H1 (cell line): ENCODE measurements at regions not wholly inside any gene's neighbourhood (a gene's known extent, or its start where the extent isn't known, plus 50 kb on each side); places are given as distances from the start of the nearest gene placed in this dataset.

ENCODE experiments used
- CTCF ChIA-PET: fragments of 300-600 bp; sonication (Branson Sonifier 250); formaldehyde crosslinking; loops from one replicate; lab custom pipeline; 2021; ENCODE audit not compliant: partially characterized antibody; lab: Charles Lee
- POLR2A ChIA-PET: fragments of 300-600 bp; sonication (Branson Sonifier 250); formaldehyde crosslinking; loops from one replicate; lab custom pipeline; 2021; ENCODE audit warnings: inconsistent platforms; ENCODE audit not compliant: partially characterized antibody; lab: Charles Lee
- DNase-seq, 2 experiments: peaks; one replicate each; pipeline versions ENCODE4 v3.0.0 to v3.0.0-alpha.2; 2010 to 2022; ENCODE audit warnings: low spot score in 2 of 2, low read depth in 1 of 2, mixed read lengths in 1 of 2
- FAIRE-seq: peaks from 2 replicates; lab custom pipeline; 2011; peaks lifted over from hg19 to GRCh38; lab: Jason Lieb, UNC
- H2AFZ ChIP-seq: 2 replicates; pipeline ENCODE4 v1.8.1; 2012; ENCODE audit warnings: low read length, inconsistent platforms
- H2AK5ac ChIP-seq: 2 replicates; pipeline ENCODE4 v1.6.1; 2013; ENCODE audit warnings: low read depth, low read length
- H2BK120ac ChIP-seq: replicated peaks from 2 replicates; pipeline ENCODE3; 2013; ENCODE audit warnings: low read depth, low read length, inconsistent platforms
- H2BK12ac ChIP-seq: 2 replicates; pipeline ENCODE4 v1.6.1; 2013; ENCODE audit warnings: low read depth, low read length
- H2BK15ac ChIP-seq: 2 replicates; pipeline ENCODE4 v1.6.1; 2013; ENCODE audit warnings: low read length
- H2BK20ac ChIP-seq: 2 replicates; pipeline ENCODE4 v1.6.1; 2013; ENCODE audit warnings: low read length
- H2BK5ac ChIP-seq: 2 replicates; pipeline ENCODE4 v1.6.1; 2013; ENCODE audit warnings: low read depth, low read length
- H3K14ac ChIP-seq: 2 replicates; pipeline ENCODE4 v1.6.1; 2013; ENCODE audit warnings: inconsistent platforms; ENCODE audit not compliant: insufficient read length
- H3K18ac ChIP-seq: 2 replicates; pipeline ENCODE4 v1.6.1; 2013; ENCODE audit warnings: low read length; ENCODE audit errors: extremely low read depth
- H3K23ac ChIP-seq: 2 replicates; pipeline ENCODE4 v1.6.1; 2013; ENCODE audit warnings: inconsistent platforms; ENCODE audit not compliant: insufficient read length
- H3K23me2 ChIP-seq: 2 replicates; pipeline ENCODE4 v1.6.1; 2013; ENCODE audit warnings: low read depth, low read length
- H3K27ac ChIP-seq: 2 replicates; pipeline ENCODE4 v1.6.1; 2011; ENCODE audit warnings: low read depth, low read length, inconsistent platforms
- H3K27me3 ChIP-seq, 4 experiments: replicated peaks in 1 of 4; 1 replicate in 1 of 4; 2 replicates in 3 of 4; pipeline versions ENCODE4 v1.6.1 to v1.8.1; 2011 to 2013; ENCODE audit warnings: low read length in 3 of 4, mild to moderate bottlenecking in 3 of 4, inconsistent platforms in 2 of 4, mixed read lengths in 2 of 4, moderate library complexity in 1 of 4; ENCODE audit not compliant: control insufficient read depth in 3 of 4, insufficient read depth in 3 of 4; ENCODE audit errors: extremely low read depth in 1 of 4
- H3K36me3 ChIP-seq, 4 experiments: 2 replicates each; pipeline versions ENCODE4 v1.6.1 to v1.8.1; 2011 to 2013; ENCODE audit warnings: mild to moderate bottlenecking in 4 of 4, low read length in 3 of 4, moderate library complexity in 2 of 4, control low read depth in 1 of 4, inconsistent platforms in 1 of 4; ENCODE audit not compliant: insufficient read depth in 4 of 4, control insufficient read depth in 2 of 4
- H3K4ac ChIP-seq: replicated peaks from 2 replicates; pipeline ENCODE3; 2013; ENCODE audit warnings: low read length, low read depth, mixed read lengths, inconsistent platforms; ENCODE audit not compliant: insufficient read length
- H3K4me1 ChIP-seq, 4 experiments: replicated peaks in 1 of 4; 1 replicate in 1 of 4; 2 replicates in 3 of 4; pipeline versions ENCODE4 v1.6.1 to v1.8.1; 2011 to 2013; ENCODE audit warnings: low read length in 3 of 4, inconsistent platforms in 2 of 4, mixed read lengths in 1 of 4; ENCODE audit not compliant: insufficient read depth in 4 of 4, control insufficient read depth in 3 of 4
- H3K4me2 ChIP-seq, 2 experiments: 2 replicates each; pipeline versions ENCODE4 v1.6.1 to v1.8.1; 2011 to 2013; ENCODE audit warnings: low read depth in 2 of 2, low read length in 2 of 2, control low read depth in 1 of 2, inconsistent platforms in 1 of 2, mild to moderate bottlenecking in 1 of 2; ENCODE audit not compliant: insufficient read depth in 1 of 2
- H3K4me3 ChIP-seq, 4 experiments: fragments of 200-600, 300-600 bp in 1 of 4; sonication (generic), shearing (Covaris generic), sonication (Bioruptor Twin) in 1 of 4; 2 replicates each; pipeline versions ENCODE4 v1.5.1 to v1.8.1; 2011 to 2016; ENCODE audit warnings: low read length in 4 of 4, low read depth in 3 of 4, control low read depth in 2 of 4, inconsistent platforms in 2 of 4, mild to moderate bottlenecking in 2 of 4, mixed read lengths in 1 of 4, moderate library complexity in 1 of 4; ENCODE audit not compliant: insufficient read depth in 2 of 4; ENCODE audit errors: extremely low read depth in 1 of 4
- H3K56ac ChIP-seq: replicated peaks from 2 replicates; pipeline ENCODE3; 2013; ENCODE audit warnings: low read depth, mild to moderate bottlenecking, mixed read lengths, low read length, inconsistent platforms; ENCODE audit not compliant: insufficient read length
- H3K79me1 ChIP-seq: 2 replicates; pipeline ENCODE4 v1.6.1; 2013; ENCODE audit warnings: low read depth, low read length, control low read depth
- H3K79me2 ChIP-seq, 2 experiments: 2 replicates each; pipeline versions ENCODE4 v1.6.1 to v1.8.1; 2012 to 2013; ENCODE audit warnings: low read length in 2 of 2, mild to moderate bottlenecking in 2 of 2, inconsistent platforms in 1 of 2; ENCODE audit not compliant: insufficient read depth in 2 of 2, control insufficient read depth in 1 of 2
- H3K9ac ChIP-seq, 4 experiments: replicated peaks in 1 of 4; 1 replicate in 1 of 4; 2 replicates in 3 of 4; pipeline versions ENCODE4 v1.6.1 to v1.8.1; 2011 to 2013; ENCODE audit warnings: low read depth in 3 of 4, low read length in 3 of 4, control low read depth in 2 of 4, mild to moderate bottlenecking in 2 of 4, moderate library complexity in 2 of 4, inconsistent platforms in 1 of 4; ENCODE audit errors: extremely low read depth in 1 of 4
- H3K9me3 ChIP-seq, 2 experiments: 2 replicates each; pipeline versions ENCODE4 v1.6.1 to v1.8.1; 2012 to 2013; ENCODE audit warnings: mild to moderate bottlenecking in 2 of 2, moderate library complexity in 2 of 2, control low read depth in 1 of 2, inconsistent platforms in 1 of 2, low read depth in 1 of 2, low read length in 1 of 2, mixed read lengths in 1 of 2; ENCODE audit not compliant: insufficient read depth in 2 of 2
- H4K20me1 ChIP-seq, 2 experiments: replicated peaks in 1 of 2; 2 replicates each; pipeline versions ENCODE3 to v1.8.1; 2011 to 2013; ENCODE audit warnings: inconsistent platforms in 2 of 2, low read length in 2 of 2, mild to moderate bottlenecking in 1 of 2; ENCODE audit not compliant: insufficient read depth in 2 of 2, control insufficient read depth in 1 of 2
- H4K5ac ChIP-seq: 2 replicates; pipeline ENCODE4 v1.6.1; 2013; ENCODE audit warnings: low read length, low read depth, mixed read lengths, inconsistent platforms; ENCODE audit not compliant: insufficient read length
- H4K8ac ChIP-seq: 2 replicates; pipeline ENCODE4 v1.8.0; 2013; ENCODE audit warnings: mild to moderate bottlenecking, moderate library complexity, low read length, inconsistent platforms; ENCODE audit not compliant: insufficient read depth; ENCODE audit errors: extremely low read depth
- H4K91ac ChIP-seq: replicated peaks from 2 replicates; pipeline ENCODE3; 2013; ENCODE audit warnings: low read length, mixed read lengths, inconsistent platforms; ENCODE audit not compliant: insufficient read length
- BACH1 ChIP-seq: IDR thresholded peaks from 2 replicates; pipeline ENCODE4 v1.6.1; 2012; ENCODE audit warnings: low read length, improper control_type of control experiment
- BRCA1 ChIP-seq: IDR thresholded peaks from 2 replicates; pipeline ENCODE4 v1.6.1; 2012; ENCODE audit warnings: low read depth, low read length, improper control_type of control experiment
- CHD1 ChIP-seq: IDR thresholded peaks from 2 replicates; pipeline ENCODE4 v1.6.1; 2012; ENCODE audit warnings: low read depth, low read length, improper control_type of control experiment
- CTCF ChIP-seq, 3 experiments: IDR thresholded peaks; 1 replicate in 2 of 3; 2 replicates in 1 of 3; pipeline versions ENCODE4 v1.5.1 to v1.6.1; 2011; ENCODE audit warnings: low read length in 3 of 3, mild to moderate bottlenecking in 3 of 3, inconsistent platforms in 2 of 3, low read depth in 1 of 3, moderate library complexity in 1 of 3; ENCODE audit not compliant: insufficient read depth in 1 of 3; ENCODE audit errors: control extremely low read depth in 1 of 3
- FOSL1 ChIP-seq: IDR thresholded peaks from 2 replicates; pipeline ENCODE4 v1.6.1; 2011; ENCODE audit warnings: mild to moderate bottlenecking, low read depth, low read length, moderate library complexity; ENCODE audit not compliant: insufficient read depth
- HDAC2 ChIP-seq, 2 experiments: fragments of 300-600 bp in 1 of 2; sonication (generic) in 1 of 2; IDR thresholded peaks; 2 replicates each; pipeline ENCODE4 v1.6.1; 2011 to 2012; ENCODE audit warnings: low read depth in 2 of 2, low read length in 2 of 2, mild to moderate bottlenecking in 2 of 2, moderate library complexity in 2 of 2, borderline replicate concordance in 1 of 2, inconsistent platforms in 1 of 2
- NRF1 ChIP-seq: IDR thresholded peaks from 2 replicates; pipeline ENCODE4 v1.6.1; 2011; ENCODE audit warnings: mild to moderate bottlenecking, low read depth, low read length, improper control_type of control experiment
- RFX5 ChIP-seq: IDR thresholded peaks from 2 replicates; pipeline ENCODE4 v1.6.1; 2011; ENCODE audit warnings: low read depth, low read length, improper control_type of control experiment, borderline replicate concordance
- RNF2 ChIP-seq: fragments of 200-900, 300-1000 bp; sonication (generic); IDR thresholded peaks from 2 replicates; pipeline ENCODE4 v1.7.1; 2016; ENCODE audit warnings: borderline replicate concordance, low read depth, mild to moderate bottlenecking, antibody characterized with exemption, low read length; ENCODE audit not compliant: poor library complexity, severe bottlenecking; ENCODE audit errors: missing control alignments
- YY1 ChIP-seq: IDR thresholded peaks from 2 replicates; pipeline ENCODE4 v1.6.1; 2011; ENCODE audit warnings: low read depth, mild to moderate bottlenecking, low read length
- WGBS, 2 experiments: shearing (Covaris generic) in 1 of 2; methylation state at CpG; one replicate each; pipeline versions ENCODE4 v1.1.6 to v1.1.7; 2013 to 2015; ENCODE audit warnings: low lambda C conversion rate in 2 of 2, mixed read lengths in 2 of 2, inconsistent platforms in 1 of 2, low coverage in 1 of 2, missing lambda C conversion rate in 1 of 2; ENCODE audit not compliant: insufficient replicate concordance in 2 of 2, insufficient coverage in 1 of 2, insufficient read length in 1 of 2; ENCODE audit errors: extremely low coverage in 1 of 2, missing lambda C conversion rate in 1 of 2; 5-methylcytosine and 5-hydroxymethylcytosine counted together

- H4K20me1 ChIP-seq = no peaks in the 10 kb centered on the region
- no peak overlapping the region for H3K14ac ChIP-seq
- no peak overlapping the region for H3K4ac ChIP-seq
- H2BK12ac ChIP-seq = no peak overlapping the region
- H3K9ac ChIP-seq = no peak overlapping the region
- H3K56ac ChIP-seq = no peak overlapping the region
- H2BK20ac ChIP-seq = no peak overlapping the region
- H4K5ac ChIP-seq = no peak overlapping the region
- H3K79me1 ChIP-seq = no peaks in the 10 kb centered on the region
- ChIA-PET CTCF (no interaction called here), POLR2A (no interaction called here)
- no peak overlapping the region for H3K23ac ChIP-seq
- H4K8ac ChIP-seq = no peak overlapping the region
- H2BK5ac ChIP-seq = no peak overlapping the region
- H3K4me2 ChIP-seq = no peak overlapping the region
- DNase-seq = no peak
- H3K23me2 ChIP-seq = no peaks in the 10 kb centered on the region
- no peak overlapping the region for H2AK5ac ChIP-seq
- TF ChIP-seq BRCA1 (no peak), BACH1 (no peak), CHD1 (no peak), RFX5 (no peak), NRF1 (no peak), HDAC2 (IDR thresholded peaks at IDR 0.05; ENCODE audit: borderline replicate concordance in 1 of 2, low read depth in 2 of 2, low read length in 2 of 2) (no peak), FOSL1 (no peak), YY1 (no peak), RNF2 (no peak), CTCF (IDR thresholded peaks at IDR 0.05; ENCODE audit: control extremely low read depth in 1 of 3, insufficient read depth in 1 of 3, low read depth in 1 of 3, low read length in 3 of 3) (no peak)
- H3K9me3 ChIP-seq = no peaks in the 10 kb centered on the region
- no peak overlapping the region for H2BK120ac ChIP-seq
- no peak for FAIRE-seq
- no peak overlapping the region for H3K4me3 ChIP-seq
- H3K27ac ChIP-seq = no peak overlapping the region
- WGBS, 2 experiments = 72% methylated on average over 5 of the region's 5 CpGs; no CpG with 5 or more reads in 1 of the 2 experiments
- no peaks in the 10 kb centered on the region for H3K4me1 ChIP-seq
- no peak overlapping the region for H2BK15ac ChIP-seq
- H3K36me3 ChIP-seq = no peaks in the 10 kb centered on the region
- no peak overlapping the region for H4K91ac ChIP-seq
- no peak overlapping the region for H3K18ac ChIP-seq
- H2AFZ ChIP-seq = no peak overlapping the region
- H3K27me3 ChIP-seq = no peaks in the 10 kb centered on the region
- no peaks in the 10 kb centered on the region for H3K79me2 ChIP-seq
Observed at GRCh38 chr7:106538638-106539037, 122.3 kb downstream of the CCDC71L start.
